ENCODE measurements at regions not wholly inside any gene's neighbourhood (a gene's known extent, or its start where the extent isn't known, plus 50 kb on each side); places are given as distances from the start of the nearest gene placed in this dataset.

DNA sequence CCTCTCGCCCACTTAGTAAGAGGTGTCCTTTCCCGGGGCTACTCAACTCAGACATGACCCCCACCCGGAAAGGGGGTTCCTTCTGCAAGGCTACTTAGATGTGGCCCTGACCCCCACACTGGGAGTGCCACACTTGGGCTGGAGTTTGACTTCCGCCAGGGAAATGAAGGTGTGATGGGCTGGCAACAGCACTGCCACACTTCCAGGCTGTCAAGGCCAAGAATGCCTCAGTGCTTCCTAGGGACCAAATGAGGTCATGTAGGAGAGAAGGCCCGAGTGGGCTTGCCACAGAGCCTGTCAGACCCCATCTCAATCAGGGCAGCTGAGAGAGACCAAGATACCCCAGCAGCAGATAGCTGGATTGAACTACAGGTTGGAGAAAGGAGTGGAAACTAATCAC is 55.5 kb downstream of the DRD1 start:
- TF ChIP-seq, protein P1, sequence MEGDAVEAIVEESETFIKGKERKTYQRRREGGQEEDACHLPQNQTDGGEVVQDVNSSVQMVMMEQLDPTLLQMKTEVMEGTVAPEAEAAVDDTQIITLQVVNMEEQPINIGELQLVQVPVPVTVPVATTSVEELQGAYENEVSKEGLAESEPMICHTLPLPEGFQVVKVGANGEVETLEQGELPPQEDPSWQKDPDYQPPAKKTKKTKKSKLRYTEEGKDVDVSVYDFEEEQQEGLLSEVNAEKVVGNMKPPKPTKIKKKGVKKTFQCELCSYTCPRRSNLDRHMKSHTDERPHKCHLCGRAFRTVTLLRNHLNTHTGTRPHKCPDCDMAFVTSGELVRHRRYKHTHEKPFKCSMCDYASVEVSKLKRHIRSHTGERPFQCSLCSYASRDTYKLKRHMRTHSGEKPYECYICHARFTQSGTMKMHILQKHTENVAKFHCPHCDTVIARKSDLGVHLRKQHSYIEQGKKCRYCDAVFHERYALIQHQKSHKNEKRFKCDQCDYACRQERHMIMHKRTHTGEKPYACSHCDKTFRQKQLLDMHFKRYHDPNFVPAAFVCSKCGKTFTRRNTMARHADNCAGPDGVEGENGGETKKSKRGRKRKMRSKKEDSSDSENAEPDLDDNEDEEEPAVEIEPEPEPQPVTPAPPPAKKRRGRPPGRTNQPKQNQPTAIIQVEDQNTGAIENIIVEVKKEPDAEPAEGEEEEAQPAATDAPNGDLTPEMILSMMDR (IDR thresholded peaks at IDR 0.05; ENCODE audit: unreplicated experiment) = no peak
- Mint-ChIP-seq H3K27me3 (no peaks in the 10 kb centered on the region), H3K9me3 (ENCODE audit: low read depth) (no peaks in the 10 kb centered on the region), H3K36me3 (ENCODE audit: insufficient read depth) (no peaks in the 10 kb centered on the region), H3K4me3 (ENCODE audit: low read depth) (no peak overlapping the region), H3K4me1 (ENCODE audit: low read depth) (peaks cover 7% of the 10 kb centered on the region), H3K27ac (no peak overlapping the region)
- no peak for DNase-seq (ENCODE audit: low spot score, unreplicated experiment)

- Mint-ChIP-seq H3K27me3 (no peaks in the 10 kb centered on the region), H3K4me1 (ENCODE audit: low read depth) (peaks cover 17% of the 10 kb centered on the region), H3K4me3 (ENCODE audit: low read depth) (no peak overlapping the region), H3K9me3 (ENCODE audit: low read depth) (no peaks in the 10 kb centered on the region), H3K36me3 (ENCODE audit: insufficient read depth) (no peaks in the 10 kb centered on the region), H3K27ac (no peak overlapping the region)
- TF ChIP-seq, protein P1 (IDR thresholded peaks at IDR 0.05; ENCODE audit: unreplicated experiment) = no peak
- DNase-seq (ENCODE audit: low spot score, unreplicated experiment) = no peak
These were observed 56.8 kb downstream of the DRD1 start for GRCh38 chr5:175387144-175387543.

DNA sequence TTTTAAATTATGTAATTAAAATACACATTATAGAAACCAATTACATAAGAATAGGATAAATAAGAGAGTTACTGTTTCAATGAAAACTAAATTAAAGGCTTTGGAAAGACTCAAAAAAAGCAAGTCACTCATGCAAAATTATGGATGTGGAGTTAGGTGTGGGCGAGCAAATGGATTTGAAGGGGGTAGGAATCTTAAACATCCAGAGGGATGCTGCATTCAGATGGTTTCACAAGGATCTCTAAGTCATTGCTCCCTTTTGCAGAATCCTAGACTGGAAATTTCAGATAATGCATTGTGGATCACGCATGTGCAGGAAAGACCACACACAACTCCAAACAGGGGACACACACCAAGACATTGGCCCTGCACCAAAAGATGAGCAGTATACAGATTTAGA is 57.5 kb downstream of the DRD1 start:
- DNase-seq (ENCODE audit: low spot score, unreplicated experiment) = no peak
- H3K36me3 Mint-ChIP-seq (ENCODE audit: insufficient read depth) = no peaks in the 10 kb centered on the region
- H3K4me3 Mint-ChIP-seq (ENCODE audit: low read depth) = no peak overlapping the region
- H3K9me3 Mint-ChIP-seq (ENCODE audit: low read depth) = no peaks in the 10 kb centered on the region
- H3K27ac Mint-ChIP-seq = no peak overlapping the region
- TF ChIP-seq, protein P1 (IDR thresholded peaks at IDR 0.05; ENCODE audit: unreplicated experiment) = no peak
- peaks cover 17% of the 10 kb centered on the region for H3K4me1 Mint-ChIP-seq (ENCODE audit: low read depth)
- no peaks in the 10 kb centered on the region for H3K27me3 Mint-ChIP-seq

- Mint-ChIP-seq H3K4me3 (ENCODE audit: low read depth) (no peak overlapping the region), H3K27me3 (no peaks in the 10 kb centered on the region), H3K36me3 (ENCODE audit: insufficient read depth) (no peaks in the 10 kb centered on the region), H3K9me3 (ENCODE audit: low read depth) (no peaks in the 10 kb centered on the region), H3K27ac (no peak overlapping the region), H3K4me1 (ENCODE audit: low read depth) (peaks cover 17% of the 10 kb centered on the region)
- no peak for DNase-seq (ENCODE audit: low spot score, unreplicated experiment)
- TF ChIP-seq, protein P1 (IDR thresholded peaks at IDR 0.05; ENCODE audit: unreplicated experiment) = no peak
These were observed 58.2 kb downstream of the DRD1 start for GRCh38 chr5:175385691-175386362.

GRCh38 chr5:175384724-175385552 is 59.0 kb downstream of the DRD1 start:
- Mint-ChIP-seq H3K4me3 (ENCODE audit: low read depth) (no peak overlapping the region), H3K9me3 (ENCODE audit: low read depth) (no peaks in the 10 kb centered on the region), H3K4me1 (ENCODE audit: low read depth) (peaks cover 17% of the 10 kb centered on the region), H3K27ac (no peak overlapping the region), H3K36me3 (ENCODE audit: insufficient read depth) (no peaks in the 10 kb centered on the region), H3K27me3 (no peaks in the 10 kb centered on the region)
- TF ChIP-seq, protein P1 (IDR thresholded peaks at IDR 0.05; ENCODE audit: unreplicated experiment) = no peak
- no peak for DNase-seq (ENCODE audit: low spot score, unreplicated experiment)
